ENCODE measurements at regions not wholly inside any gene's neighbourhood (a gene's known extent, or its start where the extent isn't known, plus 50 kb on each side); places are given as distances from the start of the nearest gene placed in this dataset.

- Histone ChIP-seq H3K9ac (no peak overlapping the region), H3K4me2 (no peak overlapping the region), H3K27me3 (ENCODE audit: insufficient read depth, low read depth) (no peaks in the 10 kb centered on the region), H2AFZ (ENCODE audit: low read depth) (no peak overlapping the region), H4K20me1 (ENCODE audit: insufficient read depth) (no peaks in the 10 kb centered on the region), H3K27ac (no peak overlapping the region), H3K79me2 (ENCODE audit: insufficient read depth, low read depth) (no peaks in the 10 kb centered on the region), H3K36me3 (ENCODE audit: insufficient read depth) (no peaks in the 10 kb centered on the region), H3K4me1 (ENCODE audit: low read depth, poor library complexity, severe bottlenecking) (no peaks in the 10 kb centered on the region), H3K4me3 (IDR thresholded peaks at IDR 0.05; ENCODE audit: insufficient read depth, low read depth, low read length) (no peak overlapping the region)
- no peak for TF ChIP-seq CTCF (conservative IDR thresholded peaks at IDR 0.05; ENCODE audit: low read depth, low read length)
Observed at GRCh38 chr20:40765814-40766480, 76.9 kb upstream of the MAFB start.

DNA sequence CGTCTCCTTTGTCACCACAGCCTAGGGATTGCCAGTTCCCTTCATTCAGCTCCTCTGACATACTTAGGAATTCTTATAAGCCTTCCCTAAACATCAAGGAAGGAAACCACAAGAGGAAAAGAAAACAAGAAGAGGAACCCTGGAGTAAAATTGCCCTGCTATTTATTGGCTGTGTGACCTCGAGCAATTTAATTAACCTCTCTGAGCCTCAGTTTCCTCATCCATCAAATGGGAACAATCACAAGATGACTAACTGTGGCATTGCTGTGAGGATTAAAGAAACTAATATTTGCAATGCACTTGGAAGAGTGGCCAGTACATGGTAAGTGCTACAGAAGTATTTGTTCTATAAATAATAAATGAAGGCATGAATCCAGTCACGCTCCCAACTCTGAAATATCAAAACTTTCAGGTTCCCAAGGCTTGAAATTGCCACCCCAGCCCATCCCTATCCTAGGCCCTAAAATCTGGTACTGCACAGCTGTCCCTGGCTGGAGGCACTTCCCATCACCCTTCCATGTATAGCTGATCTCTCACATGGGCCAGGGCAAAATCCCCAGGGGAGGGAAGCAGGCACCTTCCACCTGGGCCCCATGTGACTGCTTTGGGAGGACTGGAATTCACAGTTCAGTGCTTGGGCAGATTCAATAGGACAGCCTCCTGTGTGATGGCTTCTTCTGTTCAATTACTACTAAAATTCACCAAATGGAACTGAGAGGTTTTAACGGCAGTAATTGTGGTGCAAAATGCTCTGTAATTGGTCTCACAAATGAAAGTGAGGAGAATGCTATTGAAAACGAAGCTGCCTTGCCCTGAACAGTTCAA is 78.0 kb upstream of the MAFB start:
- H4K20me1 ChIP-seq (ENCODE audit: insufficient read depth) = no peaks in the 10 kb centered on the region
- no peaks in the 10 kb centered on the region for H3K79me2 ChIP-seq (ENCODE audit: insufficient read depth, low read depth)
- no peak for TF ChIP-seq CTCF (conservative IDR thresholded peaks at IDR 0.05; ENCODE audit: low read depth, low read length)
- no peaks in the 10 kb centered on the region for H3K4me1 ChIP-seq (ENCODE audit: low read depth, poor library complexity, severe bottlenecking)
- H2AFZ ChIP-seq (ENCODE audit: low read depth) = no peak overlapping the region
- H3K36me3 ChIP-seq (ENCODE audit: insufficient read depth) = no peaks in the 10 kb centered on the region
- no peak overlapping the region for H3K4me3 ChIP-seq (IDR thresholded peaks at IDR 0.05; ENCODE audit: insufficient read depth, low read depth, low read length)
- H3K27me3 ChIP-seq (ENCODE audit: insufficient read depth, low read depth) = no peaks in the 10 kb centered on the region
- no peak overlapping the region for H3K27ac ChIP-seq
- no peak overlapping the region for H3K4me2 ChIP-seq
- H3K9ac ChIP-seq = no peak overlapping the region

DNA sequence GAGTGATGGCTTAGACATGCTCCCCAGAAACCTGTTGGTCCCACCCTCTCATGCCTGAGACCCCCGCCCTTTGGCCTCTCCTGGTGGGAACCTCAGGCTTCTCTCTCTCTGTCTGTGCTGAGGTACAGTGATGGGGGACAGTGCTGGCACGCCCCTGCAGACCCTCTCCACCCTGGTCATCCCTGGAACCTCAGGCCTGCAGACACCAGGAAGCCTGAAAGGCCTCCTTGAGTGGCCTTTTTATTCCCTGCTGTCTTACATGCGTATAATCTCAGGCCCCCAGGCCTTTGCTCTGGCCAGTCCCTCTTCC is 78.5 kb upstream of the MAFB start:
- no peak overlapping the region for H3K4me3 ChIP-seq (IDR thresholded peaks at IDR 0.05; ENCODE audit: insufficient read depth, low read depth, low read length)
- H3K36me3 ChIP-seq (ENCODE audit: insufficient read depth) = no peaks in the 10 kb centered on the region
- TF ChIP-seq CTCF (conservative IDR thresholded peaks at IDR 0.05; ENCODE audit: low read depth, low read length) = no peak
- no peaks in the 10 kb centered on the region for H3K4me1 ChIP-seq (ENCODE audit: low read depth, poor library complexity, severe bottlenecking)
- no peak overlapping the region for H3K4me2 ChIP-seq
- no peak overlapping the region for H3K27ac ChIP-seq
- H4K20me1 ChIP-seq (ENCODE audit: insufficient read depth) = no peaks in the 10 kb centered on the region
- H3K79me2 ChIP-seq (ENCODE audit: insufficient read depth, low read depth) = no peaks in the 10 kb centered on the region
- no peak overlapping the region for H2AFZ ChIP-seq (ENCODE audit: low read depth)
- H3K27me3 ChIP-seq (ENCODE audit: insufficient read depth, low read depth) = no peaks in the 10 kb centered on the region
- H3K9ac ChIP-seq = no peak overlapping the region

- H4K20me1 ChIP-seq (ENCODE audit: insufficient read depth) = no peaks in the 10 kb centered on the region
- H3K9ac ChIP-seq = no peak overlapping the region
- no peak overlapping the region for H3K27ac ChIP-seq
- H3K4me1 ChIP-seq (ENCODE audit: low read depth, poor library complexity, severe bottlenecking) = no peaks in the 10 kb centered on the region
- no peak overlapping the region for H3K4me3 ChIP-seq (IDR thresholded peaks at IDR 0.05; ENCODE audit: insufficient read depth, low read depth, low read length)
- H2AFZ ChIP-seq (ENCODE audit: low read depth) = no peak overlapping the region
- H3K4me2 ChIP-seq = no peak overlapping the region
- H3K27me3 ChIP-seq (ENCODE audit: insufficient read depth, low read depth) = no peaks in the 10 kb centered on the region
- no peaks in the 10 kb centered on the region for H3K36me3 ChIP-seq (ENCODE audit: insufficient read depth)
- TF ChIP-seq CTCF (conservative IDR thresholded peaks at IDR 0.05; ENCODE audit: low read depth, low read length) = no peak
- H3K79me2 ChIP-seq (ENCODE audit: insufficient read depth, low read depth) = no peaks in the 10 kb centered on the region
Observed at GRCh38 chr20:40768105-40768504, 79.1 kb upstream of the MAFB start.
